Neural progenitor cell (in vitro differentiated cells): ENCODE measurements at regions not wholly inside any gene's neighbourhood (a gene's known extent, or its start where the extent isn't known, plus 50 kb on each side); places are given as distances from the start of the nearest gene placed in this dataset.

Source experiments
- EZH2 ChIP-seq: fragments of 200-600 bp; sonication (generic); IDR thresholded peaks from 2 replicates; pipeline ENCODE4 v1.6.1; 2017; ENCODE audit warnings: antibody characterized with exemption, mild to moderate bottlenecking, moderate library complexity
- EZH2phosphoT487 ChIP-seq: fragments of 200-600 bp; sonication (generic); IDR thresholded peaks from 2 replicates; pipeline ENCODE4 v1.6.1; 2017; ENCODE audit warnings: antibody characterized with exemption
- TF ChIP-seq, protein P1 (sequence below): fragments of 200-600 bp; sonication (generic); IDR thresholded peaks from 2 replicates; pipeline ENCODE4 v1.5.1; 2017; ENCODE audit warnings: antibody characterized with exemption, mild to moderate bottlenecking

DNA sequence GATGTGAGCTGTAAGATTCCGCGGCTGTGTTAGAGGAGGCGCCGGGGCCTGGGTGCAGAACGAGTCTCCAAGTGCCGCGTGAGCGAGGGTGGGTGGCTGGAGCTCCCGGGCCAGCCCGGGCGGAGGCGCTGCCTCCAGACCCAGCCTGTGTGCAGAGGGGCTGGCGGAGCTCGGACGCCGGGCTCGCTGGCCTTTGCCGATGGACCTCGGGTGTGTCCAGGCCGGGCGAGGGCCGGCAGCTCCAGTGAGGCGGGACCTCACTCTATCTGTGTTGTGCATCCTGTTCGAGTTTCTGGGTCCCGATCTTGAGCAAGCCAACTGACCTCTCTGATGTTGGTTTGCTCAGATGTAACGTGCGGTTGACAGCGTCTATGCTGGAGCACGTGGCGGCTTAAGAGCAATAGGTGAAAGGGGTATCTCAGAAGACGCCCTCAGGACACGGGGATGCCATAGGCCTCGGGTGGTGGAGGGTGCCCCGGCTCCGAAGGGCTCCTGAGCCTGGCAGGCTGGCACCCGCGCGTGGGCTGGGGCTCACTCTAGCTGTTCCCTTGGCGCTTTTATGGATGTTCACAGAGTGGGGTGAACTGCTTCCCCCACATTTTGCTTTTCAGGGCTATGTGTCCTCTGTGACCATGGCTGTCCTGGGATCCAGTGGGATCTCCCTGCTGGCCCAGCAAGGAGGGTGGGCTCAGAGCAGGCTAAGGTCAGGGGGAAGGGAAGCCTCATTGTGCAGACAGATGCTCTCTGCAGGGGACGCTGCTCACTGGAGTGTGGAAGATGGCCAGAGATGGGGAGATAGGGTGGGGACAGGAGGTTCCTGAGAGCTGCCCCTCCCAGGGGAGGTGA, 69.8 kb downstream of the MRPL36 start:
- TF ChIP-seq, protein P1, sequence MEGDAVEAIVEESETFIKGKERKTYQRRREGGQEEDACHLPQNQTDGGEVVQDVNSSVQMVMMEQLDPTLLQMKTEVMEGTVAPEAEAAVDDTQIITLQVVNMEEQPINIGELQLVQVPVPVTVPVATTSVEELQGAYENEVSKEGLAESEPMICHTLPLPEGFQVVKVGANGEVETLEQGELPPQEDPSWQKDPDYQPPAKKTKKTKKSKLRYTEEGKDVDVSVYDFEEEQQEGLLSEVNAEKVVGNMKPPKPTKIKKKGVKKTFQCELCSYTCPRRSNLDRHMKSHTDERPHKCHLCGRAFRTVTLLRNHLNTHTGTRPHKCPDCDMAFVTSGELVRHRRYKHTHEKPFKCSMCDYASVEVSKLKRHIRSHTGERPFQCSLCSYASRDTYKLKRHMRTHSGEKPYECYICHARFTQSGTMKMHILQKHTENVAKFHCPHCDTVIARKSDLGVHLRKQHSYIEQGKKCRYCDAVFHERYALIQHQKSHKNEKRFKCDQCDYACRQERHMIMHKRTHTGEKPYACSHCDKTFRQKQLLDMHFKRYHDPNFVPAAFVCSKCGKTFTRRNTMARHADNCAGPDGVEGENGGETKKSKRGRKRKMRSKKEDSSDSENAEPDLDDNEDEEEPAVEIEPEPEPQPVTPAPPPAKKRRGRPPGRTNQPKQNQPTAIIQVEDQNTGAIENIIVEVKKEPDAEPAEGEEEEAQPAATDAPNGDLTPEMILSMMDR, result no peak
- TF ChIP-seq EZH2phosphoT487 (no peak), EZH2 (no peak)
